COLO668 (cell line): ENCODE measurements at regions not wholly inside any gene's neighbourhood (a gene's known extent, or its start where the extent isn't known, plus 50 kb on each side); places are given as distances from the start of the nearest gene placed in this dataset.

Experiments used
- DNase-seq: peaks from one replicate; lab custom pipeline; 2025; ENCODE audit not compliant: unreplicated experiment; lab: John Stamatoyannopoulos, UW

DNA sequence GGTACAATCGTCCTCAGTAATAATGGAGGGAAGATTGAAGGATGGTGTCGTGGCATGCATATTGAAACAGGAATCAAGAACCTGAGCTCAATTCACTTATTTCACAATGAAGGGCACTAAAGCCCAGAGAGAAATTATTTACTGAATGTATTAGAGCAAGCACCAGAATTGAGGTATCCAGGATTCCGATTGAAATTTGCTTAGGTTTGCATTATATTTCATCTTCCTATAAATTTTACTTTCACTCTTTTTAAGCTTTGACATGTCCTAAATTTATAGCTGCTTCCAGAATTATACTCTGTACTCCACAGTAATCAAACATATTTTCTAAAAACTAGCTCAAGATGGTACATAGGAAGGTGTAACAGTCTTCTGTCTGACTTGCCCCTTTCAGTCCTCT lies 454.9 kb upstream of the HTR2A start:
- no peak for DNase-seq

GRCh38 chr13:47350334-47351124 lies 453.7 kb upstream of the HTR2A start:
- DNase-seq, result no peak

DNA sequence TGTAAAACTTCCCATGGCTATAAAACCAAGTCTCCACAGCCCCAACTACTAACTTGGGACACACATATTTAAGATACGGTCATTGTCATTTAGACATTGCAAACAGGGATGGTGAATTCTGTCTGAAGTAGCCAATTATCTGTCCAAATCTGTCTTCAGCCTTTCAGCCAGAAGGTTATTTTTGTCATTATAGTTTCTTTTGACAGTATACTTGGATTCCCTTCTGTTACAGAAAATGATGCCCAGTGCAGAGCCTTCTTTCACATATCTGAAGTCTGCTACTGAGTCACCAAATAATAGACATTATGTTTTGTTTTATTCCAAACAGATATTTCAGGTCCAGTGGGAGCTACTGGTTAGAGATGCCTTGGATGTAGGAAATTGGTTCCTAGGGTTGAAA lies 452.4 kb upstream of the HTR2A start:
- DNase-seq, result no peak

DNA sequence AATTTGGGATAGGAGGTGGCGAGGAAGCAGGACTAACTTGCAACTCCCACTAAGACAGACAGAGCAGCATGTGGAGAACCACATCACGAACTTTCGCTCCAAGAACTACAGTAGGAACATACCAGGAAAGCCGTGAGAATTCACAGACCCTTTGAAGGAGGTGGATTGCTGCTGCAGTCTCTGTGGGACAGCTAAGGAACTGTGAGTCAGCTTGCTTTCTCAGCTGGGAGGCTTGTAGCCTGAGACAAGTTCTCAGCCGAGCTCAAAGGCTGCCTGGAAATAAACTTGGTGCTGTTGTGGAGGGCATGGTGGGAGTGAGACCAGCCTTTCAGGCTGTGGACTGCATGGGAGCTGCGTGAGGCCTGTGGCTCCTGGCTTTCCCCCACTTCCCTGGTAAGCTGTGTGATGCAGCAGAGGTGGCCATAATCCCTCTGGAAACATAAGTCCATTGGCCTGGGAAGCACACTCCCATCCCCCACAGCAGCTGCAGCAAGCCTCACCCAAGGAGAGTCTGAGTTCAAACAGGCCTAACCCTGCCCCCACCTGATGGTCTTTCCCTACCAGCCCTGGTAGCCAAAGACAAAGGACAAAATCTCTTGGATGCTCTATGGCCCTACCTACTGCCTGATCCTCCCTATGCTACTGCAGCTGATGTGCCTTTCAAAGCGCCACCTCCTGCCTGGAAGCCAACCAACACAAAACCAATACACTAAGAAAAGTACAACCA lies 441.1 kb upstream of the HTR2A start:
- peak; percentile 46 for DNase-seq

GRCh38 chr13:47334173-47334572 lies 437.3 kb upstream of the HTR2A start:
- no peak for DNase-seq

DNA sequence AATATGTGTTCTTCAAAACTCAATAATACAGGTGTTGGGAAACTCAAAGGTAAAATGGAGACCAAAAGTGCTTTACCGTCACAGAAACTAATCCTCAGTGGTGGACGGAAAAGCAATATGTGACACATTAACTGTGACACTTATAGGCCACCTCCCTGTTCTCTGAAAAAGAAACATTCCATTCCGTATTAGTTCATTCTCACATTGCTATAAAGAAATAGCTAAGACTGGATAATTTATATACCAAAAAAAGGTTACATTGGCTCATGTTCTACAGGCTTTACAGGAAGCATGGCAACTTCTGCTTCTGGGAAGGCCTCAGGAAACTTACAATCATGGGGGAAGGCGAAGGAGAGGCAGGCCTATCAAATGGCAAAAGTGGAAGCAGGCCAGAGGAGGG lies 435.3 kb upstream of the HTR2A start:
- DNase-seq, result no peak

GRCh38 chr13:47330031-47330430 lies 433.2 kb upstream of the HTR2A start:
- DNase-seq, result no peak

GRCh38 chr13:47327861-47328260 lies 431.0 kb upstream of the HTR2A start:
- no peak for DNase-seq

- DNase-seq, result no peak
Observed at GRCh38 chr13:47326061-47326460, 429.2 kb upstream of the HTR2A start.

GRCh38 chr13:47317356-47317755 lies 420.5 kb upstream of the HTR2A start:
- DNase-seq, result peak; percentile 52

- DNase-seq, result peak; percentile 66
Observed at GRCh38 chr13:47310401-47310800, 413.5 kb upstream of the HTR2A start.

- peak; percentile 30 for DNase-seq
Observed at GRCh38 chr13:47306991-47307390, 410.1 kb upstream of the HTR2A start.

DNA sequence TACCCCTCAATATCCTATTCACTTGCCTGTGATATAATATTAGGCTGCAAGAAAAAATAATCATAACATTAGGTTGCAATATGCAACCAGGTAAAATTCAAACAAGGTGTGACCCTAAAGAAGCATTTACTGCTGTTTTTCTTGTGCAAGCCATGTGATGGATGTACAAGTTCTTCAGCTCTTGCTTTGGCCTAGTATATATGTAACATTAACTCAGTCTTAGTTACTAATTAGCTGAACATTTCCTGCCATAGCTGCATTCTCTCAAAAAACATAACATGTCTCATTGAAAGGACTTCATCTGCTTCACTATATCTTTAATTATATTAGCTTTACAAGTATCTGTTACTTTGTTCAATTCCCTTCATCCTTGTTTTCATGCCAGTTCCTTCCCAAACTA lies 406.8 kb upstream of the HTR2A start:
- DNase-seq, result no peak

- no peak for DNase-seq
Observed at GRCh38 chr13:47299304-47299703, 402.5 kb upstream of the HTR2A start.

DNA sequence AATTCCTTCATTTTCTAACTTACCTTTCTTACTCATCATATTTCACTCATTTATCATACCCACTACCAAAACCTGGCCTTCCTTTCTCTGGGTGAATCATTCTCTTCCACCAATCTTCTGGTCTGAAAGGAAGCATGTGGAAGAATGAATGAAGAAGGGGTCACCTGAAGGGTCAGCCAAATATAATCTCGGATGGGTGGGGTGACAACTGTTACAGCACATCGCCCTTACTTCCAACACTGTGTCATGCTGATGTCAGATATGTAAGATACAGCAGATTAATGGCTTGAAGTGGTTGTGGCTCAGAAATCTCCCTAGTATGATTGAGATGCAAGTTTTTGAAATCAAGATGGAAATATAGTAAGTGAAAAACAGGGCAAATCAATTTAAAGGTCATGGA lies 401.7 kb upstream of the HTR2A start:
- DNase-seq, result no peak

- DNase-seq, result no peak
Observed at GRCh38 chr13:47294691-47295090, 397.8 kb upstream of the HTR2A start.

DNA sequence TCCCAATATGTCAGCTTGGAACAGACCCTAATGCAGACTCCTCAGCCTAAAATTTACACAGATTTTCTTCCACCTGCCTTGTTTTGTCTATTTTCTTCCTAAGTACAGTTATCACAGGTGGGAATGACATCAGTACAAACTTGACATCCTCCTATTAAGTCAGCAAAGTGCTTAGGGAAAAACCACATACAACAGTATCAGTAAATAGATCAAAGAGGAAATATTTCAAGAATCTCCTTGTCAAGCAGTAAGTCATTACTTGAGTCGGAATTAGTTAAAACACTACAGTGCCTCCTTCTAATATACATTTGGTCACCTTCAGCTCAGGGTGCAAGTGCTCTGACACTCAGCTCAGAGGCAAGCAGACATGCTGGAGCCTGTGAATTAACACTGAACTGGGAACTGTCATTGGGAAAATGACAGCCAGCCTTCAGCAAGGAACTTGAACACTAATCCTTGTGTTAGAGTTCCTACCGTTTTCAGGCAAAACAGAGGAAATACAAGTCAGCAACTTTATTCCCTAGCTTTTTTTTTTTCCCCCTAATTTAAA lies 394.3 kb upstream of the HTR2A start:
- no peak for DNase-seq

DNA sequence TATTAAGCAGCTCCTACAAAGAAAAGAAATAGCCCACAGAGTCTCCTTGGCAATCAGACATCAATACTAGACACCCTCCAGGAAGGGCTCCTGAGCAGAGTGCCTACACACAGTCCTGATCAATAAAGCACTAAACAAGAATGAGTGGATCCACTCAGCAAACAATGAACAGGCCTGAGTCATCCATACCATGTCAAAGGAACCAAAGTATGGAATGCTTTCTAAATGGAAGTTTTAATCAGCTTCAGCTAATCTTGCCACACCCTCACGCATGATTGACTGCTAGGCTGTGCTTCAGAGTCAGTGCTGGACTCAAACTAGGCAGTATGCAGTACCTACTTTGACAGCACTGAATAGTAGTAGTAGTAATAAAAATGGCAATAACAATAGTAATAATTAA lies 392.7 kb upstream of the HTR2A start:
- peak; percentile 44 for DNase-seq

DNA sequence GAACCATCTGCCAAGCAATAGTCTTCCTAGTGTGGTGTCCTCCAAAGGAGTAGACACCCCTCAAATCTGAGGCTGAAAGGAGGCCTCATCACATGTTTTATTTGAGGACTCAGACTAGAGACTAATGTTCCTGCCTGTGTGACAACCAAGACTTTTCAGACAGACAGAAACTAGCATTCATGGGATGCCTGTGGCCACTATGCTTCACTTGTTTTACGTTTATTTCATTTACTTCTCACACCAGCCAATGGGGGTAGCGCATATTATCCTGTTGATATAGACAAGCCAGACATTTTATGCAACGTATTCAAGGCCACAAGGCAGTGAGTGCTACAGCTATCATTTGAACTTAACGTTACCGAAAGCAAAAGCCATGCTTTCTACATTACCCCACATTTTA lies 391.7 kb upstream of the HTR2A start:
- no peak for DNase-seq

- peak; percentile 28 for DNase-seq
Observed at GRCh38 chr13:47287291-47287751, 390.5 kb upstream of the HTR2A start.

GRCh38 chr13:47281991-47282390 lies 385.1 kb upstream of the HTR2A start:
- DNase-seq, result no peak

- DNase-seq, result no peak
Observed at GRCh38 chr13:47279920-47280319, 383.1 kb upstream of the HTR2A start.
